KMS-11 (cell line): ENCODE measurements at regions not wholly inside any gene's neighbourhood (a gene's known extent, or its start where the extent isn't known, plus 50 kb on each side); places are given as distances from the start of the nearest gene placed in this dataset.

Experiments
- H2AFZ ChIP-seq: fragments of 200-600 bp; sonication (generic); 2 replicates; pipeline ENCODE4 v1.6.1; 2016; ENCODE audit warnings: antibody characterized with exemption, mixed run types, low read depth
- H3K27ac ChIP-seq: fragments of 200-600 bp; sonication (generic); 2 replicates; pipeline ENCODE4 v1.6.1; 2016; ENCODE audit warnings: mild to moderate bottlenecking, mixed run types
- H3K27me3 ChIP-seq: fragments of 200-600 bp; sonication (generic); 2 replicates; pipeline ENCODE4 v1.6.1; 2017; ENCODE audit warnings: mild to moderate bottlenecking, low read depth, mixed run types, moderate library complexity; ENCODE audit not compliant: insufficient read depth
- H3K36me3 ChIP-seq: fragments of 200-600 bp; sonication (generic); 2 replicates; pipeline ENCODE4 v1.6.1; 2017; ENCODE audit warnings: mild to moderate bottlenecking, mixed run types; ENCODE audit not compliant: insufficient read depth
- H3K4me1 ChIP-seq: fragments of 200-600 bp; sonication (generic); 2 replicates; pipeline ENCODE4 v1.6.1; 2016; ENCODE audit warnings: mild to moderate bottlenecking, low read depth, mixed run types; ENCODE audit not compliant: poor library complexity, severe bottlenecking
- H3K4me2 ChIP-seq: fragments of 200-600 bp; sonication (generic); 2 replicates; pipeline ENCODE4 v1.7.0; 2016; ENCODE audit warnings: mild to moderate bottlenecking, mixed run types
- H3K4me3 ChIP-seq: fragments of 200-600 bp; sonication (generic); IDR thresholded peaks from 2 replicates; pipeline ENCODE4 v1.6.1; 2017; ENCODE audit warnings: low read depth, low read length, mixed read lengths; ENCODE audit not compliant: insufficient read depth
- H3K79me2 ChIP-seq: fragments of 200-600 bp; sonication (generic); 2 replicates; pipeline ENCODE4 v1.6.1; 2016; ENCODE audit warnings: low read depth, mixed run types; ENCODE audit not compliant: insufficient read depth
- H3K9ac ChIP-seq: fragments of 200-600 bp; sonication (generic); 2 replicates; pipeline ENCODE4 v1.6.1; 2016; ENCODE audit warnings: mild to moderate bottlenecking, mixed run types
- H4K20me1 ChIP-seq: fragments of 200-600 bp; sonication (generic); 2 replicates; pipeline ENCODE4 v1.6.1; 2016; ENCODE audit warnings: mild to moderate bottlenecking, mixed run types; ENCODE audit not compliant: insufficient read depth
- TF ChIP-seq, protein P1 (sequence below): fragments of 200-600 bp; sonication (generic); conservative IDR thresholded peaks from 2 replicates; pipeline ENCODE4 v1.6.1; 2017; ENCODE audit warnings: low read depth, mild to moderate bottlenecking, antibody characterized with exemption, low read length, moderate library complexity, mixed read lengths

DNA sequence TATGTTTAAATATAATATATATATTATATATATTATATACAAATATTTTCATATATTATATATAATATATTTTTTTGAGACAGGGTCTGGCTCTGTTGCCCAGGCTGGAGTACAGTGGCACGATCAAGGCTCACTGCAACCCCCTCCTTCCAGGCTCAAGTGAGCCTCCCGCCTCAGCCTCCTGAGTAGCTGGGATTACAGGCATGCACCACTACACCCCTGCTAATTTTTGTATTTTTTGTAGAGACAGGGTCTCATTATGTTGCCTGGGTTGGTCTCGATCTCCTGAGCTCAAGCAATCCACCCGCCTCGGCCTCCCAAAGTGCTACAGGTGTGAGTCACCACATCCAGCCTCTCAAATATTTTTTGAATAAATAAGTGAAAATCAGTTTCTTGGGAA, 215.5 kb downstream of the GATA3 start:
- Histone ChIP-seq H3K27me3 (no peaks in the 10 kb centered on the region), H3K9ac (no peak overlapping the region), H3K36me3 (no peaks in the 10 kb centered on the region), H3K27ac (no peak overlapping the region), H3K79me2 (no peaks in the 10 kb centered on the region), H3K4me2 (no peak overlapping the region), H2AFZ (no peak overlapping the region), H4K20me1 (no peaks in the 10 kb centered on the region), H3K4me1 (no peaks in the 10 kb centered on the region), H3K4me3 (no peak overlapping the region)
- TF ChIP-seq, protein P1, sequence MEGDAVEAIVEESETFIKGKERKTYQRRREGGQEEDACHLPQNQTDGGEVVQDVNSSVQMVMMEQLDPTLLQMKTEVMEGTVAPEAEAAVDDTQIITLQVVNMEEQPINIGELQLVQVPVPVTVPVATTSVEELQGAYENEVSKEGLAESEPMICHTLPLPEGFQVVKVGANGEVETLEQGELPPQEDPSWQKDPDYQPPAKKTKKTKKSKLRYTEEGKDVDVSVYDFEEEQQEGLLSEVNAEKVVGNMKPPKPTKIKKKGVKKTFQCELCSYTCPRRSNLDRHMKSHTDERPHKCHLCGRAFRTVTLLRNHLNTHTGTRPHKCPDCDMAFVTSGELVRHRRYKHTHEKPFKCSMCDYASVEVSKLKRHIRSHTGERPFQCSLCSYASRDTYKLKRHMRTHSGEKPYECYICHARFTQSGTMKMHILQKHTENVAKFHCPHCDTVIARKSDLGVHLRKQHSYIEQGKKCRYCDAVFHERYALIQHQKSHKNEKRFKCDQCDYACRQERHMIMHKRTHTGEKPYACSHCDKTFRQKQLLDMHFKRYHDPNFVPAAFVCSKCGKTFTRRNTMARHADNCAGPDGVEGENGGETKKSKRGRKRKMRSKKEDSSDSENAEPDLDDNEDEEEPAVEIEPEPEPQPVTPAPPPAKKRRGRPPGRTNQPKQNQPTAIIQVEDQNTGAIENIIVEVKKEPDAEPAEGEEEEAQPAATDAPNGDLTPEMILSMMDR: no peak

GRCh38 chr10:8272794-8273425, 218.4 kb downstream of the GATA3 start:
- H2AFZ ChIP-seq: no peak overlapping the region
- H3K27ac ChIP-seq: no peak overlapping the region
- H4K20me1 ChIP-seq: no peaks in the 10 kb centered on the region
- no peak overlapping the region for H3K4me3 ChIP-seq
- TF ChIP-seq, protein P1: no peak
- H3K36me3 ChIP-seq: no peaks in the 10 kb centered on the region
- no peaks in the 10 kb centered on the region for H3K79me2 ChIP-seq
- no peak overlapping the region for H3K9ac ChIP-seq
- no peaks in the 10 kb centered on the region for H3K4me1 ChIP-seq
- no peaks in the 10 kb centered on the region for H3K27me3 ChIP-seq
- H3K4me2 ChIP-seq: no peak overlapping the region

GRCh38 chr10:8273749-8274148, 219.3 kb downstream of the GATA3 start:
- Histone ChIP-seq H3K4me1 (no peaks in the 10 kb centered on the region), H3K4me2 (no peak overlapping the region), H3K27me3 (no peaks in the 10 kb centered on the region), H2AFZ (no peak overlapping the region), H3K79me2 (no peaks in the 10 kb centered on the region), H4K20me1 (no peaks in the 10 kb centered on the region), H3K9ac (no peak overlapping the region), H3K27ac (no peak overlapping the region), H3K4me3 (no peak overlapping the region), H3K36me3 (no peaks in the 10 kb centered on the region)
- TF ChIP-seq, protein P1: no peak

DNA sequence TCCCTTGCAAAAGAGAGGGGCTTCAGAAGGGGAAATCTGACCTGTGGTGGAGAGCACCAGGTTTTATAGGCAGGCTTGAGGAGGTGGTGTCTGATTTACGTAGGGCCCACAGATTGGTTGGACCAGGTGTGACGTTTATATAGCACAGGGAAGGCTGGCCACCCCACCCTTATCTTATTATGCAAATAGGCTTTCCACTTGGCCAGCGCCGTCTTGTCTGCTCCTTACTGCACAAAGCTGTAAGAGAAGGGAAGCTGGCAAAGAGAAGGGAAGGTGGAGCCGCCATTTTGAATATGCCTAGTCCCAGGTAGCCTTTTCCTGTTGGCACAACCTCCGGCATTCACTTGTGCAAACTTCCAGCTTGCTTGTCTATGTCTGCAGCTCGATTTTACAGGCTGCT, 221.4 kb downstream of the GATA3 start:
- no peaks in the 10 kb centered on the region for H3K36me3 ChIP-seq
- TF ChIP-seq, protein P1: no peak
- no peak overlapping the region for H2AFZ ChIP-seq
- H3K4me1 ChIP-seq: no peaks in the 10 kb centered on the region
- no peak overlapping the region for H3K27ac ChIP-seq
- no peaks in the 10 kb centered on the region for H4K20me1 ChIP-seq
- no peak overlapping the region for H3K9ac ChIP-seq
- H3K27me3 ChIP-seq: no peaks in the 10 kb centered on the region
- H3K79me2 ChIP-seq: no peaks in the 10 kb centered on the region
- H3K4me3 ChIP-seq: no peak overlapping the region
- H3K4me2 ChIP-seq: no peak overlapping the region
